T-cell (primary cell): ENCODE measurements at regions not wholly inside any gene's neighbourhood (a gene's known extent, or its start where the extent isn't known, plus 50 kb on each side); places are given as distances from the start of the nearest gene placed in this dataset.

Source experiments
- ATAC-seq, 4 experiments: fragments of 200-7000 bp in 3 of 4; fragments of 150-1000 bp in 1 of 4; cut with Tn5 transposase; replicated peaks in 1 of 4; 1 replicate in 3 of 4; 2 replicates in 1 of 4; pipeline ENCODE4 v1.10.0; 2021; ENCODE audit warnings: moderate library complexity in 3 of 4, mild to moderate bottlenecking in 2 of 4, moderate number of reproducible peaks in 1 of 4
- CTCF ChIA-PET, 2 donors: fragments of 300-600 bp; sonication (Branson Sonifier 250); formaldehyde crosslinking; loops; one replicate each; lab custom pipeline; 2022; ENCODE audit warnings: antibody characterized with exemption in 2 of 2; lab: Charles Lee
- POLR2A ChIA-PET, 2 donors: fragments of 300-600 bp; sonication (Branson Sonifier 250); formaldehyde crosslinking; loops; one replicate each; lab custom pipeline; 2022; ENCODE audit warnings: antibody characterized with exemption in 2 of 2; lab: Charles Lee
- DNase-seq, 35 experiments: peaks; one replicate each; pipeline versions ENCODE4 v3.0.0 to v3.0.0-alpha.2; 2013 to 2023
- H3K27ac ChIP-seq: one replicate; pipeline ENCODE4 v1.5.1; 2013; ENCODE audit warnings: low read length
- H3K27me3 ChIP-seq, 2 experiments: replicated peaks in 1 of 2; 1 replicate in 1 of 2; 2 replicates in 1 of 2; pipeline versions ENCODE4 v1.6.1 to v1.7.0; 2013; ENCODE audit warnings: low read length in 1 of 2, mixed read lengths in 1 of 2; ENCODE audit not compliant: control insufficient read depth in 2 of 2, insufficient read depth in 2 of 2; ENCODE audit errors: extremely low read depth in 1 of 2
- H3K36me3 ChIP-seq, 2 donors: 1 replicate in 1 of 2; 2 replicates in 1 of 2; pipeline versions ENCODE4 v1.6.1 to v1.7.0; 2013; ENCODE audit warnings: low read length in 1 of 2; ENCODE audit not compliant: control insufficient read depth in 2 of 2, insufficient read depth in 1 of 2; ENCODE audit errors: extremely low read depth in 1 of 2
- H3K4me1 ChIP-seq, 2 experiments: 1 replicate in 1 of 2; 2 replicates in 1 of 2; pipeline versions ENCODE4 v1.6.1 to v1.7.0; 2013; ENCODE audit warnings: low read length in 2 of 2, mixed read lengths in 1 of 2; ENCODE audit not compliant: insufficient read depth in 2 of 2, control insufficient read depth in 1 of 2; ENCODE audit errors: extremely low read depth in 1 of 2
- H3K4me3 ChIP-seq, 2 donors: 1 replicate in 1 of 2; 2 replicates in 1 of 2; pipeline versions ENCODE4 v1.5.1 to v1.7.0; 2013; ENCODE audit warnings: mild to moderate bottlenecking in 2 of 2, low read length in 1 of 2, moderate library complexity in 1 of 2; ENCODE audit not compliant: control insufficient read depth in 1 of 2; ENCODE audit errors: extremely low read depth in 1 of 2
- H3K9me3 ChIP-seq: 2 replicates; pipeline ENCODE4 v1.7.0; 2013
- H3K27ac Mint-ChIP-seq, 2 donors: one replicate each; pipeline ENCODE4 v1.8.0; 2020 to 2021; ENCODE audit warnings: mild to moderate bottlenecking in 2 of 2, mixed read lengths in 2 of 2
- H3K27me3 Mint-ChIP-seq, 2 donors: one replicate each; pipeline ENCODE4 v1.8.0; 2021 to 2022; ENCODE audit warnings: mixed read lengths in 2 of 2
- H3K36me3 Mint-ChIP-seq: one replicate; pipeline ENCODE4 v1.8.0; 2021; ENCODE audit warnings: mixed read lengths
- H3K4me1 Mint-ChIP-seq, 3 donors: one replicate each; pipeline ENCODE4 v1.8.0; 2020 to 2022; ENCODE audit warnings: mixed read lengths in 3 of 3, mild to moderate bottlenecking in 1 of 3
- H3K4me3 Mint-ChIP-seq, 3 donors: one replicate each; pipeline ENCODE4 v1.8.0; 2020 to 2022; ENCODE audit warnings: mild to moderate bottlenecking in 3 of 3, mixed read lengths in 3 of 3, moderate library complexity in 3 of 3
- H3K9me3 Mint-ChIP-seq, 3 donors: one replicate each; pipeline ENCODE4 v1.8.0; 2020 to 2022; ENCODE audit warnings: mixed read lengths in 3 of 3
- WGBS: methylation state at CpG from one replicate; pipeline ENCODE4 v1.1.5; 2013; ENCODE audit warnings: missing lambda C conversion rate; ENCODE audit not compliant: insufficient coverage; 5-methylcytosine and 5-hydroxymethylcytosine counted together

DNA sequence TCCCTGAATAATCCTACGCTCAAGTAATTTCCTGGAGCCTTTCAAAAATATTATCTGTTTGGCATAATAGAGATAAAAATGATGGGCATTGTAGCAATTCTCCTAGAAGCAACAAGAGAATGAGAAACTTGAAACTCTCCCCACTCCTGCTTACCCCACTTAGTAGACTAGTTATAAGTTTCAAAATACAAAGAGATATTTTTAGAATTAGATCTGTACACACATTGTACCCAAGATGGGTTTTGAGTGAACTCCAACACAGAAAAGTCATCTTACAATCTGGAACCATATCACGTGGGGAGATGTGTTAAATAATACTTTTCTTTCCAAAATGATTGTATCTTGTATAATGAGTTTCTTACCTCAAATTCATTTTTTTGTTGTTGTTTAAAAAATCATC, 484.9 kb downstream of the LPIN1 start:
- H3K27ac ChIP-seq: no peak overlapping the region
- Mint-ChIP-seq H3K36me3 (no peaks in the 10 kb centered on the region), H3K27me3 (no peaks in the 10 kb centered on the region), H3K4me3 (no peak overlapping the region), H3K4me1 (no peaks in the 10 kb centered on the region), H3K27ac (no peak overlapping the region), H3K9me3 (no peaks in the 10 kb centered on the region)
- H3K36me3 ChIP-seq: no peaks in the 10 kb centered on the region
- H3K4me1 ChIP-seq: no peaks in the 10 kb centered on the region
- no peaks in the 10 kb centered on the region for H3K27me3 ChIP-seq
- no peak overlapping the region for H3K4me3 ChIP-seq
- ATAC-seq (no peak), DNase-seq (no peak)
- H3K9me3 ChIP-seq: no peaks in the 10 kb centered on the region
- WGBS: no CpG with 5 or more reads among the region's 2 CpGs
- CTCF ChIA-PET: no interaction called here
- POLR2A ChIA-PET: no interaction called here

DNA sequence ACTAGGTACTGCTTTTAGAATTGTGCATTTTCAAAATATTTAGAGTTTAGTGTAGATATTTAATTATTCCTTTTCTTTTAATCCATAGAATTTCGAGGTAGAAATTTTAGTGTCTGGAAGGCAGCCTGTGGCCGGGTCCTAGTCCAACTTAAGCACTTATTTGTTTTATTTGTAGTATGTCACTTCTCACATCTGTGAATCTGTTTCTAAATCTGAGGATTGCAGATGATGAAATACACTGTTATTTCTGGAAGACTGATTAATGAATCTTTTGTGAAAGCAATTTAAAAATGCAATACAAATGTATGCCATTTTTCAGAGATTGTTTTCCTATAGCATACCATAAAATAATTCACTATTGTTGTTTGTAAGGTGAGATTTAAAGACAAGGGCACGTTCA, 483.9 kb upstream of the TRIB2 start:
- Mint-ChIP-seq H3K27me3 (no peaks in the 10 kb centered on the region), H3K9me3 (no peaks in the 10 kb centered on the region), H3K36me3 (no peaks in the 10 kb centered on the region), H3K4me3 (no peak overlapping the region), H3K4me1 (no peaks in the 10 kb centered on the region), H3K27ac (no peak overlapping the region)
- ChIA-PET POLR2A (no interaction called here), CTCF (no interaction called here)
- Histone ChIP-seq H3K4me3 (no peak overlapping the region), H3K9me3 (no peaks in the 10 kb centered on the region), H3K36me3 (no peaks in the 10 kb centered on the region), H3K4me1 (no peaks in the 10 kb centered on the region), H3K27me3 (no peaks in the 10 kb centered on the region), H3K27ac (no peak overlapping the region)
- no CpG with 5 or more reads among the region's 3 CpGs for WGBS
- DNase-seq (no peak), ATAC-seq (no peak)

- Histone ChIP-seq H3K4me3 (no peak overlapping the region), H3K4me1 (no peaks in the 10 kb centered on the region), H3K27ac (no peak overlapping the region), H3K36me3 (no peaks in the 10 kb centered on the region), H3K9me3 (no peaks in the 10 kb centered on the region), H3K27me3 (no peaks in the 10 kb centered on the region)
- Mint-ChIP-seq H3K36me3 (no peaks in the 10 kb centered on the region), H3K27ac (no peak overlapping the region), H3K27me3 (no peaks in the 10 kb centered on the region), H3K9me3 (no peaks in the 10 kb centered on the region), H3K4me1 (no peaks in the 10 kb centered on the region), H3K4me3 (no peak overlapping the region)
- no peak for ATAC-seq
- DNase-seq: no peak
- CTCF ChIA-PET: no interaction called here
- no CpG with 5 or more reads among the region's 4 CpGs for WGBS
- POLR2A ChIA-PET: no interaction called here
Observed at GRCh38 chr2:12236136-12236844, 480.4 kb upstream of the TRIB2 start.

GRCh38 chr2:12240206-12240605, 476.5 kb upstream of the TRIB2 start:
- Mint-ChIP-seq H3K27me3 (no peaks in the 10 kb centered on the region), H3K4me3 (no peak overlapping the region), H3K27ac (no peak overlapping the region), H3K9me3 (no peaks in the 10 kb centered on the region), H3K36me3 (no peaks in the 10 kb centered on the region), H3K4me1 (no peaks in the 10 kb centered on the region)
- Histone ChIP-seq H3K36me3 (no peaks in the 10 kb centered on the region), H3K27ac (no peak overlapping the region), H3K4me1 (no peaks in the 10 kb centered on the region), H3K9me3 (no peaks in the 10 kb centered on the region), H3K4me3 (no peak overlapping the region), H3K27me3 (no peaks in the 10 kb centered on the region)
- CTCF ChIA-PET: interaction anchor here in 1 of 2 donors (0.6 kb wide), 1 partner anchor 150 kb away, joined by 3 read pairs; no protein-coding TSS in a partner anchor
- ATAC-seq (no peak), DNase-seq (no peak)
- POLR2A ChIA-PET: interaction anchor here in 1 of 2 donors (0.6 kb wide), 1 partner anchor 294 kb away, joined by 7 read pairs; no protein-coding TSS in a partner anchor

GRCh38 chr2:12243381-12243780, 473.4 kb upstream of the TRIB2 start:
- H3K27ac Mint-ChIP-seq: no peak overlapping the region
- no peak for ATAC-seq
- no peaks in the 10 kb centered on the region for H3K27me3 Mint-ChIP-seq
- Histone ChIP-seq H3K27me3 (no peaks in the 10 kb centered on the region), H3K36me3 (no peaks in the 10 kb centered on the region), H3K4me1 (no peaks in the 10 kb centered on the region), H3K9me3 (no peaks in the 10 kb centered on the region), H3K27ac (no peak overlapping the region), H3K4me3 (no peak overlapping the region)
- no peak overlapping the region for H3K4me3 Mint-ChIP-seq
- no peak for DNase-seq
- no CpG with 5 or more reads among the region's 2 CpGs for WGBS
- no peaks in the 10 kb centered on the region for H3K4me1 Mint-ChIP-seq
- H3K36me3 Mint-ChIP-seq: no peaks in the 10 kb centered on the region
- no peaks in the 10 kb centered on the region for H3K9me3 Mint-ChIP-seq
- ChIA-PET CTCF (no interaction called here), POLR2A (no interaction called here)

DNA sequence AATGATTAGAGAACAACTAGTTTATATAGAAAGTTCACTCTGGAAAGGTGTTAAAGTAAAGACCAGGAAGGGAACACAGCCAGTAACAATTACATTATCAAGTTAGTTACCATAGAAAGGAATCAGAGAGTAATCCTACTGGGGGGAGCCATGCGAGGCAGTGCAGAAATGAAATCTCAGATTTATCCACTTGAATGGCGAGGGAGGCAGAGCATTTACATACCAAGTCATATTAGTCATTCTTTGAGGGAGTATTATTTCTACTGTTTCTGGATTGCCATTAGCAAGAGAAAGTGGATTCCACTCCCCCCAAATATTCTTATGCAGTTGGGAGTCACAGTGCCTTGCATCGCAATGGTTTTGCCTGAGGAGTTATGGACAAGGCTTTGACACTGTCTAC, 472.7 kb upstream of the TRIB2 start:
- H3K4me1 Mint-ChIP-seq: no peaks in the 10 kb centered on the region
- POLR2A ChIA-PET: no interaction called here

GRCh38 chr2:12251121-12251520, 465.6 kb upstream of the TRIB2 start:
- Mint-ChIP-seq H3K27me3 (no peaks in the 10 kb centered on the region), H3K4me1 (no peaks in the 10 kb centered on the region), H3K4me3 (no peak overlapping the region), H3K9me3 (no peaks in the 10 kb centered on the region), H3K27ac (no peak overlapping the region), H3K36me3 (no peaks in the 10 kb centered on the region)
- no peak for DNase-seq
- WGBS: no CpG with 5 or more reads among the region's 2 CpGs
- POLR2A ChIA-PET: no interaction called here
- Histone ChIP-seq H3K9me3 (no peaks in the 10 kb centered on the region), H3K27ac (no peak overlapping the region), H3K4me1 (no peaks in the 10 kb centered on the region), H3K36me3 (no peaks in the 10 kb centered on the region), H3K4me3 (no peak overlapping the region), H3K27me3 (no peaks in the 10 kb centered on the region)
- CTCF ChIA-PET: no interaction called here
- ATAC-seq: no peak

More for the DNA sequence above, 472.7 kb upstream of the TRIB2 start:
- ATAC-seq: no peak
- H3K27ac ChIP-seq: no peak overlapping the region
- H3K9me3 Mint-ChIP-seq: no peaks in the 10 kb centered on the region
- CTCF ChIA-PET: no interaction called here
- no CpG with 5 or more reads among the region's 3 CpGs for WGBS
- no peaks in the 10 kb centered on the region for H3K9me3 ChIP-seq
- no peaks in the 10 kb centered on the region for H3K27me3 Mint-ChIP-seq
- H3K4me1 ChIP-seq: no peaks in the 10 kb centered on the region
- DNase-seq: no peak
- H3K36me3 ChIP-seq: no peaks in the 10 kb centered on the region
- no peaks in the 10 kb centered on the region for H3K36me3 Mint-ChIP-seq
- no peaks in the 10 kb centered on the region for H3K27me3 ChIP-seq
- H3K4me3 Mint-ChIP-seq: no peak overlapping the region
- no peak overlapping the region for H3K27ac Mint-ChIP-seq
- no peak overlapping the region for H3K4me3 ChIP-seq
